ENCODE measurements at regions not wholly inside any gene's neighbourhood (a gene's known extent, or its start where the extent isn't known, plus 50 kb on each side); places are given as distances from the start of the nearest gene placed in this dataset.

GRCh38 chrY:14139521-14139920, 83.5 kb downstream of the VCY1B start:
- Histone ChIP-seq H4K20me1 (ENCODE audit: control insufficient read depth, extremely low read depth, insufficient read depth, low read length) (no peaks in the 10 kb centered on the region), H3K4me1 (ENCODE audit: control insufficient read depth, extremely low read depth, insufficient read depth, low read length) (no peaks in the 10 kb centered on the region), H3K79me2 (ENCODE audit: control insufficient read depth, insufficient read depth, low read length) (no peaks in the 10 kb centered on the region), H3K9me3 (ENCODE audit: control insufficient read depth, insufficient read depth, low read depth, low read length) (no peaks in the 10 kb centered on the region), H3K4me3 (replicated peaks in 1 of 4; ENCODE audit: control extremely low read depth in 1 of 4, insufficient read depth in 1 of 4, low read depth in 3 of 4, low read length in 4 of 4) (no peak overlapping the region), H3K9ac (ENCODE audit: insufficient read depth, low read length) (no peak overlapping the region), H2AFZ (ENCODE audit: low read length) (no peak overlapping the region), H3K27me3 (ENCODE audit: control insufficient read depth, insufficient read depth, low read length) (no peaks in the 10 kb centered on the region), H3K4me2 (ENCODE audit: extremely low read depth, insufficient read depth, low read length) (no peak overlapping the region), H3K36me3 (ENCODE audit: control insufficient read depth, insufficient read depth, low read length) (no peaks in the 10 kb centered on the region), H3K27ac (ENCODE audit: insufficient read depth, low read length) (no peak overlapping the region)
- TF ChIP-seq EZH2 (IDR thresholded peaks at IDR 0.05; ENCODE audit: low read length, missing control alignments) (no peak), CTCF (conservative IDR thresholded peaks at IDR 0.05 in 1 of 2, IDR thresholded peaks at IDR 0.05 in 1 of 2; ENCODE audit: low read depth in 1 of 2, low read length in 2 of 2) (no peak)
- DNase-seq (ENCODE audit: low read depth in 2 of 2): no peak

GRCh38 chrY:14145614-14146013, 89.6 kb downstream of the VCY1B start:
- no peak overlapping the region for H3K9ac ChIP-seq (ENCODE audit: insufficient read depth, low read length)
- no peak for DNase-seq (ENCODE audit: low read depth in 2 of 2)
- H3K27ac ChIP-seq (ENCODE audit: insufficient read depth, low read length): no peak overlapping the region
- TF ChIP-seq EZH2 (IDR thresholded peaks at IDR 0.05; ENCODE audit: low read length, missing control alignments): no peak
- TF ChIP-seq CTCF (conservative IDR thresholded peaks at IDR 0.05 in 1 of 2, IDR thresholded peaks at IDR 0.05 in 1 of 2; ENCODE audit: low read depth in 1 of 2, low read length in 2 of 2): no peak
- no peaks in the 10 kb centered on the region for H3K79me2 ChIP-seq (ENCODE audit: control insufficient read depth, insufficient read depth, low read length)
- no peaks in the 10 kb centered on the region for H3K27me3 ChIP-seq (ENCODE audit: control insufficient read depth, insufficient read depth, low read length)
- H3K4me1 ChIP-seq (ENCODE audit: control insufficient read depth, extremely low read depth, insufficient read depth, low read length): no peaks in the 10 kb centered on the region
- no peak overlapping the region for H2AFZ ChIP-seq (ENCODE audit: low read length)
- H4K20me1 ChIP-seq (ENCODE audit: control insufficient read depth, extremely low read depth, insufficient read depth, low read length): no peaks in the 10 kb centered on the region
- H3K9me3 ChIP-seq (ENCODE audit: control insufficient read depth, insufficient read depth, low read depth, low read length): no peaks in the 10 kb centered on the region
- H3K36me3 ChIP-seq (ENCODE audit: control insufficient read depth, insufficient read depth, low read length): no peaks in the 10 kb centered on the region
- no peak overlapping the region for H3K4me2 ChIP-seq (ENCODE audit: extremely low read depth, insufficient read depth, low read length)
- no peak overlapping the region for H3K4me3 ChIP-seq (replicated peaks in 1 of 4; ENCODE audit: control extremely low read depth in 1 of 4, insufficient read depth in 1 of 4, low read depth in 3 of 4, low read length in 4 of 4)

- no peaks in the 10 kb centered on the region for H3K36me3 ChIP-seq (ENCODE audit: control insufficient read depth, insufficient read depth, low read length)
- H3K4me2 ChIP-seq (ENCODE audit: extremely low read depth, insufficient read depth, low read length): no peak overlapping the region
- no peaks in the 10 kb centered on the region for H4K20me1 ChIP-seq (ENCODE audit: control insufficient read depth, extremely low read depth, insufficient read depth, low read length)
- TF ChIP-seq CTCF (conservative IDR thresholded peaks at IDR 0.05 in 1 of 2, IDR thresholded peaks at IDR 0.05 in 1 of 2; ENCODE audit: low read depth in 1 of 2, low read length in 2 of 2) (no peak), EZH2 (IDR thresholded peaks at IDR 0.05; ENCODE audit: low read length, missing control alignments) (no peak)
- no peaks in the 10 kb centered on the region for H3K27me3 ChIP-seq (ENCODE audit: control insufficient read depth, insufficient read depth, low read length)
- H3K4me1 ChIP-seq (ENCODE audit: control insufficient read depth, extremely low read depth, insufficient read depth, low read length): no peaks in the 10 kb centered on the region
- no peak overlapping the region for H3K9ac ChIP-seq (ENCODE audit: insufficient read depth, low read length)
- H3K9me3 ChIP-seq (ENCODE audit: control insufficient read depth, insufficient read depth, low read depth, low read length): no peaks in the 10 kb centered on the region
- H2AFZ ChIP-seq (ENCODE audit: low read length): no peak overlapping the region
- no peak overlapping the region for H3K4me3 ChIP-seq (replicated peaks in 1 of 4; ENCODE audit: control extremely low read depth in 1 of 4, insufficient read depth in 1 of 4, low read depth in 3 of 4, low read length in 4 of 4)
- no peak for DNase-seq (ENCODE audit: low read depth in 2 of 2)
- no peaks in the 10 kb centered on the region for H3K79me2 ChIP-seq (ENCODE audit: control insufficient read depth, insufficient read depth, low read length)
- H3K27ac ChIP-seq (ENCODE audit: insufficient read depth, low read length): no peak overlapping the region
Observed at GRCh38 chrY:14182776-14183175, 126.7 kb downstream of the VCY1B start.
